CD4-positive, CD25-positive, alpha-beta regulatory T cell (primary cell): ENCODE measurements at regions not wholly inside any gene's neighbourhood (a gene's known extent, or its start where the extent isn't known, plus 50 kb on each side); places are given as distances from the start of the nearest gene placed in this dataset.
A peak's percentile ranks its signal among the peaks of the same experiment; 100 is the strongest.

Experiments
- ATAC-seq, 2 donors: fragments of 150-1000 bp; cut with Tn5 transposase; one replicate each; pipeline ENCODE4 v1.10.0; 2021; ENCODE audit warnings: low read depth in 2 of 2, moderate number of reproducible peaks in 2 of 2, moderate library complexity in 1 of 2
- DNase-seq, 3 donors: peaks; one replicate each; pipeline versions ENCODE4 v3.0.0 to v3.0.0-alpha.2; 2012 to 2022; ENCODE audit warnings: mixed read lengths in 1 of 3
- H3K27ac ChIP-seq: one replicate; pipeline ENCODE4 v1.7.0; 2013; ENCODE audit warnings: mild to moderate bottlenecking, low read length; ENCODE audit not compliant: insufficient read depth, poor library complexity, severe bottlenecking
- H3K27me3 ChIP-seq: one replicate; pipeline ENCODE4 v1.7.0; 2013; ENCODE audit warnings: low read length; ENCODE audit not compliant: control insufficient read depth, insufficient read depth
- H3K36me3 ChIP-seq: one replicate; pipeline ENCODE4 v1.7.0; 2013; ENCODE audit warnings: mild to moderate bottlenecking, low read length, moderate library complexity; ENCODE audit not compliant: control insufficient read depth, insufficient read depth
- H3K4me1 ChIP-seq: 2 replicates; pipeline ENCODE4 v1.7.0; 2013; ENCODE audit warnings: mild to moderate bottlenecking, low read length; ENCODE audit not compliant: insufficient read depth, control insufficient read depth, poor library complexity, severe bottlenecking
- H3K4me3 ChIP-seq: one replicate; pipeline ENCODE4 v1.7.0; 2013; ENCODE audit warnings: low read depth, mild to moderate bottlenecking, low read length, moderate library complexity
- H3K9me3 ChIP-seq, 2 experiments: 1 replicate in 1 of 2; 2 replicates in 1 of 2; pipeline ENCODE4 v1.7.0; 2013; ENCODE audit warnings: low read length in 2 of 2, mild to moderate bottlenecking in 1 of 2, moderate library complexity in 1 of 2; ENCODE audit not compliant: control insufficient read depth in 2 of 2
- H3K27ac Mint-ChIP-seq, 3 donors: one replicate each; pipeline ENCODE4 v1.8.0; 2020 to 2022; ENCODE audit warnings: mild to moderate bottlenecking in 3 of 3, mixed read lengths in 3 of 3, moderate library complexity in 2 of 3
- H3K27me3 Mint-ChIP-seq: one replicate; pipeline ENCODE4 v1.8.0; 2022; ENCODE audit warnings: mild to moderate bottlenecking, mixed read lengths
- H3K36me3 Mint-ChIP-seq: one replicate; pipeline ENCODE4 v1.8.0; 2020; ENCODE audit warnings: mixed read lengths
- H3K4me1 Mint-ChIP-seq, 4 donors: one replicate each; pipeline ENCODE4 v1.8.0; 2020 to 2022; ENCODE audit warnings: mixed read lengths in 4 of 4, mild to moderate bottlenecking in 1 of 4
- H3K4me3 Mint-ChIP-seq, 4 donors: one replicate each; pipeline ENCODE4 v1.8.0; 2020 to 2022; ENCODE audit warnings: mild to moderate bottlenecking in 4 of 4, mixed read lengths in 4 of 4, moderate library complexity in 3 of 4
- H3K9me3 Mint-ChIP-seq, 7 donors: one replicate each; pipeline ENCODE4 v1.8.0; 2020 to 2022; ENCODE audit warnings: mixed read lengths in 7 of 7, mild to moderate bottlenecking in 3 of 7, moderate library complexity in 2 of 7

DNA sequence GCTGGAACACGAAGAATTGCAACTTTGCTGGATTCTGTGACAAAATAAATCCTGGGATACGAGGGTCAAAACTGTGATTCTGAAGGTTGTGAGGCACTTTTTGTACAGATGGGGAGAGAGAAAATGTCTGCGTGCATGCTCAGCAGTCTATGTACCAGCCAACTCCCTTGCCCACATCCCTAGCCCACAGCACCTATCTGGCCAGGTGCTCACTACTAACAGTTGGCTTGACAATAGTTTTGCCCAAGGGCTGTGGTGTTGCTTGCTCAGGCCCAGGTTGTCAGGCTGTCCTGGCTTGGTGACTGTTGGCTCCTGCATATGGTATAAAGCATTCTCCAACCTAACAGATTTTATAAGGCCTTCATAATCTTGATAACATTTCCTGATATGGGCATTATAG is 102.0 kb downstream of the DMRT2 start:
- H3K27me3 ChIP-seq: no peaks in the 10 kb centered on the region
- H3K36me3 ChIP-seq: no peaks in the 10 kb centered on the region
- no peak overlapping the region for H3K27ac ChIP-seq
- no peaks in the 10 kb centered on the region for H3K36me3 Mint-ChIP-seq
- no peak overlapping the region for H3K4me3 Mint-ChIP-seq
- no peak overlapping the region for H3K27ac Mint-ChIP-seq
- peaks cover 0 to 2% (median 0%) of the 10 kb centered on the region in 7 donors for H3K9me3 Mint-ChIP-seq
- ATAC-seq: no peak
- H3K4me1 Mint-ChIP-seq: no peaks in the 10 kb centered on the region
- no peak for DNase-seq
- H3K9me3 ChIP-seq: no peaks in the 10 kb centered on the region
- no peak overlapping the region for H3K4me3 ChIP-seq
- H3K27me3 Mint-ChIP-seq: no peaks in the 10 kb centered on the region
- H3K4me1 ChIP-seq: no peaks in the 10 kb centered on the region

DNA sequence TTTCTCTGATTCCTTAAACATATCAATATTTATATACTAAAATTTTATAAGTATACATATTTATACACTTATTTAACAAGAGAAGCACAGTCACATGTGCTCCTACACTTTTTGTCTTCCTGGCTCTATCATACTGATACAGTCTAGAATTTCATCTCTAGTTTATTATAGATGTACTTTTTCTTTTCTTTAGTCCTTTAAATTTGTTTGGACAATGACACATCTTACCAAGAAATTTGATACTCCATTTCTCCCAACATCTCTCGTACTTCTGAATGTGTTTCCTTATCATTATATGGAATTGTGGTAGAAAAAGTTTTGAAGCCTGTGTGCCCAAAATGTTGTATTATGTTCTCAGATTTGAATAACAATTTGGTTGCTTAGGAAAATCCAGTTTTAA is 104.6 kb downstream of the DMRT2 start:
- Mint-ChIP-seq H3K27ac (no peak overlapping the region), H3K4me3 (no peak overlapping the region), H3K4me1 (no peaks in the 10 kb centered on the region), H3K36me3 (no peaks in the 10 kb centered on the region), H3K27me3 (no peaks in the 10 kb centered on the region), H3K9me3 (peaks cover 0 to 2% (median 0%) of the 10 kb centered on the region in 7 donors)
- Histone ChIP-seq H3K27me3 (no peaks in the 10 kb centered on the region), H3K27ac (no peak overlapping the region), H3K4me1 (no peaks in the 10 kb centered on the region), H3K4me3 (no peak overlapping the region), H3K36me3 (no peaks in the 10 kb centered on the region), H3K9me3 (no peaks in the 10 kb centered on the region)
- DNase-seq (no peak), ATAC-seq (no peak)

DNA sequence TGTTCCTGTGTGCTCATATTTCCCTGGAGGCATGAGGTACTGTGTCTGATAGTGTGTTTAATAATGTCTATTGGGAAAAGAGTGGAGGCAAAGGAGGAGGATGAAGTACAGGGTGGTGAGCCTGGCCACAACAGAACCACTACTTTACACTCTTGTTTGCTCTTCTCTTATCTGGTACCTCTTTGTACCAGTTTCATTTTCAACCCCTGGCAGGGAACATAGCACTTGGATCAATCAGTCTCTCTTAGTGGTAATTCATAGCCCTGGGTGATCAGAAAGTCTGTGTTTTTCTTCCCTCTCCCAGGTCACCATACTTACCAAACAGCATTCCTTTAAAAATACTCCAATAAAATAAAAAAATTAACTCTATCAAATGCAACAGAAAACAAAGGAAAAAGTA is 105.4 kb downstream of the DMRT2 start:
- Mint-ChIP-seq H3K4me1 (no peaks in the 10 kb centered on the region), H3K27ac (no peak overlapping the region), H3K36me3 (no peaks in the 10 kb centered on the region), H3K27me3 (no peaks in the 10 kb centered on the region), H3K9me3 (no peaks in the 10 kb centered on the region), H3K4me3 (no peak overlapping the region)
- Histone ChIP-seq H3K4me1 (no peaks in the 10 kb centered on the region), H3K9me3 (no peaks in the 10 kb centered on the region), H3K4me3 (no peak overlapping the region), H3K36me3 (no peaks in the 10 kb centered on the region), H3K27ac (no peak overlapping the region), H3K27me3 (no peaks in the 10 kb centered on the region)
- ATAC-seq (no peak), DNase-seq (no peak)

DNA sequence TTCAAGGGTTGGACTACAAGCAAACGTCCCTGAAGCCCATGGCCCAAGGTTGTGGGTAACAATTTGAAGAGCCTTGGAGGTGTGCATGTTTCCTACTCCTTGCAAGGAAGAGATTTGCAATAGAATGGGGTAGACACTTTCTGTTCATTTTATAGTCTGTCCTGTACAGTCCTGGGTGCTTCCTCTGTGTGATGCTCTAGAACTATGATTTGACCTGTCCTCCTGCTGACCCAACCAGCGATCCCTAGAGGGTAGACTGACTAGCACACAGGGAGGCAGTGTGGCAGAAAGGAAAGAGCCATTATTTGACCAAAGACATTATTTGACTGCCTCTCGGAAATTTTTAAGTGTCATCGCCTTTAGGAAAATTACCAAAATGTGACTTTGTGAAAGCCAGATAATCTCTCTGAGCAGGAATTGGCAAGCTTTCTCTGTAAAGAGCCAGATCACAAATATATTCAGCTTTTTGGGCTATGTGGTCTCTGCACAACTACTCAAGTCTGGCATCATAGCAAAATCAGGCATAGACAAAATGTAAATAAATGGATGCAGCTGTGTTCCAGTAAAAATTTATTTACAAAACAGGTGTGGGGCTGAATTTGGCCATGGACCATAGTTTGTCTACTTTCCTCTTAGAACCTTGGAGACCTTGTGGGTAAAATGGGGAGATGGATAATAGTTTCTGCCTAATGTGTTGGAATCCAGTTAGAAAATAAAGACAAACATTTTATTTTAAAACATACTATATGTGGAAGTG is 106.8 kb downstream of the DMRT2 start:
- no peak overlapping the region for H3K27ac Mint-ChIP-seq
- DNase-seq: no peak
- no peaks in the 10 kb centered on the region for H3K27me3 Mint-ChIP-seq
- no peaks in the 10 kb centered on the region for H3K4me1 Mint-ChIP-seq
- Histone ChIP-seq H3K27ac (no peak overlapping the region), H3K27me3 (no peaks in the 10 kb centered on the region), H3K36me3 (no peaks in the 10 kb centered on the region), H3K9me3 (no peaks in the 10 kb centered on the region), H3K4me3 (no peak overlapping the region), H3K4me1 (no peaks in the 10 kb centered on the region)
- no peak for ATAC-seq
- no peak overlapping the region for H3K4me3 Mint-ChIP-seq
- no peaks in the 10 kb centered on the region for H3K36me3 Mint-ChIP-seq
- H3K9me3 Mint-ChIP-seq: peaks cover 0 to 2% (median 0%) of the 10 kb centered on the region in 7 donors

DNA sequence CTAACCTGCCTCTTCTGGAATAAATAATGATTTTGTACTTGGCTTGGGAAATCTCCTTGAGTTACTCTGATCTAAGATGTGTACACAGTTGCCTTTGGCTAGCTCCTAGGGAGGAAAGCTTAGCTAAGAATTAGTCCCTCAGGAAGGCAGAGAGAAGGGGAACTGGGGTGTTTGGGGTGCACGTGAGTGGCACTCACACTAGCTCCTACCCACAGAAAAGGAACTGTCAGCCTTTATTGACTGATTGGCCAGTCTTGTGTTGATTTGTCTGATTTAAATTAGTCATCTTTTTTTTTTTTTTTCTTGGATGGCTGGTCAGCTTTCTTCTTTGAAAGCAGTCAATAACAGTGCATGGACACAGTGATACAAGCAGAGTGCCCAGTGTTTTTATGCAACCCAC is 107.7 kb downstream of the DMRT2 start:
- H3K27ac Mint-ChIP-seq: no peak overlapping the region
- no peaks in the 10 kb centered on the region for H3K4me1 Mint-ChIP-seq
- H3K4me3 ChIP-seq: no peak overlapping the region
- no peaks in the 10 kb centered on the region for H3K9me3 ChIP-seq
- no peaks in the 10 kb centered on the region for H3K36me3 ChIP-seq
- ATAC-seq (no peak), DNase-seq (no peak)
- no peaks in the 10 kb centered on the region for H3K27me3 Mint-ChIP-seq
- no peaks in the 10 kb centered on the region for H3K4me1 ChIP-seq
- H3K4me3 Mint-ChIP-seq: no peak overlapping the region
- no peaks in the 10 kb centered on the region for H3K27me3 ChIP-seq
- no peak overlapping the region for H3K27ac ChIP-seq
- H3K9me3 Mint-ChIP-seq: peaks cover 0 to 2% (median 0%) of the 10 kb centered on the region in 7 donors
- H3K36me3 Mint-ChIP-seq: no peaks in the 10 kb centered on the region

DNA sequence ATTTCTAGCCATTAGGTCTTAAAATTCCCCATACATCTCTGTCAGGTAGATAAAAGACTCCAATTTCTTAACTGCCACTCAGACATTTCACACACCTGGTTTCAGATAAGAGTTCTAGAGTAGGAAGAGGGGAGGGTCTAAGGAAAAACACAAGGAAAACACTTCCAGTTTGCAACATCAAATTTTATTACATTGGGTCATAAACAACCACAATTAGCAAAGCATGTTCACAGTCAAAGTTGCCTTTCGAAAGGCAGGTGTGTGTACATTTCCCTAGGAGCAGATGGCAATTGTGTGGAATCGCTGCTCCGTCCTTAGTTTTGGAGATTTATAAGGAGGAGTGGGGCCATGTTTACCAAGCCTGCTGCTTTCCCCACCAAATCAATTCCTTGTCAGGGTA is 120.8 kb downstream of the DMRT2 start:
- Histone ChIP-seq H3K27me3 (no peaks in the 10 kb centered on the region), H3K27ac (no peak overlapping the region), H3K9me3 (no peaks in the 10 kb centered on the region), H3K36me3 (no peaks in the 10 kb centered on the region), H3K4me3 (no peak overlapping the region), H3K4me1 (no peaks in the 10 kb centered on the region)
- Mint-ChIP-seq H3K4me1 (no peaks in the 10 kb centered on the region), H3K27me3 (no peaks in the 10 kb centered on the region), H3K9me3 (peaks cover 0 to 11% (median 4%) of the 10 kb centered on the region in 7 donors), H3K4me3 (no peak overlapping the region), H3K27ac (no peak overlapping the region), H3K36me3 (no peaks in the 10 kb centered on the region)
- ATAC-seq (no peak), DNase-seq (no peak)

DNA sequence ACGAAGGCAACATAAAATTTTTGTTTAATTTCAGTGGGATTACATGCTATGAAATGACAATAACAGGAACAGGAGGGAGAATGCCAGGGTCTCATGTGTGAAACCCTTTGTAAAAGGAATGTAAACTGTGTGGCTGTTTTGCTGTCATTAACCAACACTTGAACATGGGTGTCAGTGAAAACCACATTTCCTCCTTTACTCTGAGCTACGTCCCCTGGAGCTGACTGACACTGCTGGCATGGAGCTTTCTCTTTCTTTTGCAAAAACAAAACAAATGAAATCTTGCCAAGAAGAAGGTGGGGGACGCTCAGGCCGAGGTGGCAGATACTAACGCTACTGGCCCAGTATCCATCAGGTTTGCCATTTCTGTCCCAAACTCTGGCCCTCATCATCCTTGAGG is 121.4 kb downstream of the DMRT2 start:
- Histone ChIP-seq H3K27ac (no peak overlapping the region), H3K9me3 (no peaks in the 10 kb centered on the region), H3K4me1 (no peaks in the 10 kb centered on the region), H3K36me3 (no peaks in the 10 kb centered on the region), H3K27me3 (no peaks in the 10 kb centered on the region), H3K4me3 (no peak overlapping the region)
- Mint-ChIP-seq H3K27me3 (no peaks in the 10 kb centered on the region), H3K4me1 (no peaks in the 10 kb centered on the region), H3K9me3 (peaks cover 0 to 11% (median 4%) of the 10 kb centered on the region in 7 donors), H3K36me3 (no peaks in the 10 kb centered on the region), H3K4me3 (no peak overlapping the region), H3K27ac (no peak overlapping the region)
- DNase-seq (peak in 1 of 3 donors; percentile 2), ATAC-seq (no peak)

DNA sequence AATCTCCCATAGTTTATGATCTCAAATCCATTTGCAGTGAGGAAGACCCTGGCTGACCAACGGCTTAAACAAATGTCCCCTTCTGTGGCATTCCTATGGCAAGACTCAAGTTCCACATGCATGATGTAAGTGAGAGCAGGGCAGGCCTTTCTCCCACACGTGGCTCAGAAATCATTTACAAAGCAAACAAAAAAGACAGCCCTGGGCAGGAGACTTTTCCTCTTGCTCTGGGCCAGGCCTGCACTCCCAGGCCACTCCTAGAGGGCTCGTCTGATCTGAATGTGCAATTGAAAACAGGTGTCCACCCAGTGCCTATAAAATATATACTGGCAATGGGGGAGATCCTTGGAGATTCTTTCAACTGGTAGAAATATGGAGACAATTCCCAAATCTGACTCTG is 123.1 kb downstream of the DMRT2 start:
- Histone ChIP-seq H3K27ac (no peak overlapping the region), H3K36me3 (no peaks in the 10 kb centered on the region), H3K4me3 (no peak overlapping the region), H3K27me3 (no peaks in the 10 kb centered on the region), H3K9me3 (no peaks in the 10 kb centered on the region), H3K4me1 (no peaks in the 10 kb centered on the region)
- no peaks in the 10 kb centered on the region for H3K4me1 Mint-ChIP-seq
- no peaks in the 10 kb centered on the region for H3K27me3 Mint-ChIP-seq
- H3K36me3 Mint-ChIP-seq: no peaks in the 10 kb centered on the region
- no peak overlapping the region for H3K27ac Mint-ChIP-seq
- no peak overlapping the region for H3K4me3 Mint-ChIP-seq
- H3K9me3 Mint-ChIP-seq: peaks cover 0 to 15% (median 4%) of the 10 kb centered on the region in 7 donors
- ATAC-seq (no peak), DNase-seq (no peak)
